HEK293 (cell line): ENCODE measurements at regions not wholly inside any gene's neighbourhood (a gene's known extent, or its start where the extent isn't known, plus 50 kb on each side); places are given as distances from the start of the nearest gene placed in this dataset.

ENCODE experiments used
- BCL11A ChIP-seq: fragments of 450-650 bp; formaldehyde crosslinking; IDR thresholded peaks from 2 replicates; pipeline ENCODE4 v1.5.1; 2016; ENCODE audit warnings: low read depth, missing biosample characterization, missing genetic modification characterization
- IKZF3 ChIP-seq: fragments of 450-650 bp; IDR thresholded peaks from 2 replicates; pipeline ENCODE4 v1.5.0; 2018; ENCODE audit warnings: missing biosample characterization, mild to moderate bottlenecking, missing genetic modification characterization, moderate library complexity
- KLF10 ChIP-seq: fragments of 450-650 bp; IDR thresholded peaks from 2 replicates; pipeline ENCODE4 v1.5.1; 2018; ENCODE audit warnings: missing biosample characterization, mild to moderate bottlenecking, missing genetic modification characterization
- KLF9 ChIP-seq: fragments of 450-650 bp; formaldehyde crosslinking; IDR thresholded peaks from 2 replicates; pipeline ENCODE4 v1.5.1; 2016; ENCODE audit warnings: missing biosample characterization, missing genetic modification characterization, low read depth
- RBAK ChIP-seq: fragments of 450-650 bp; formaldehyde crosslinking; IDR thresholded peaks from 2 replicates; pipeline ENCODE4 v1.5.1; 2016; ENCODE audit warnings: missing biosample characterization, missing genetic modification characterization
- YY1 ChIP-seq: fragments of 450-650 bp; formaldehyde crosslinking; IDR thresholded peaks from 2 replicates; pipeline ENCODE4 v1.5.1; 2018; ENCODE audit warnings: missing biosample characterization, missing genetic modification characterization
- ZBTB1 ChIP-seq: fragments of 450-650 bp; formaldehyde crosslinking; IDR thresholded peaks from 2 replicates; pipeline ENCODE4 v1.5.1; 2016; ENCODE audit warnings: missing biosample characterization, missing genetic modification characterization
- ZFP41 ChIP-seq: fragments of 450-650 bp; formaldehyde crosslinking; IDR thresholded peaks from 2 replicates; pipeline ENCODE4 v1.5.1; 2016; ENCODE audit warnings: missing biosample characterization, missing genetic modification characterization, borderline replicate concordance
- ZNF221 ChIP-seq: fragments of 450-650 bp; formaldehyde crosslinking; IDR thresholded peaks from 2 replicates; pipeline ENCODE4 v1.5.1; 2017; ENCODE audit warnings: missing biosample characterization, missing genetic modification characterization, borderline replicate concordance
- ZNF23 ChIP-seq: fragments of 450-650 bp; formaldehyde crosslinking; IDR thresholded peaks from 2 replicates; pipeline ENCODE4 v1.5.1; 2016; ENCODE audit warnings: missing biosample characterization, missing genetic modification characterization, borderline replicate concordance
- ZNF514 ChIP-seq: fragments of 450-650 bp; formaldehyde crosslinking; IDR thresholded peaks from 2 replicates; pipeline ENCODE4 v1.5.1; 2016; ENCODE audit warnings: missing biosample characterization, missing genetic modification characterization
- ZNF561 ChIP-seq: fragments of 450-650 bp; IDR thresholded peaks from 2 replicates; pipeline ENCODE4 v1.5.1; 2018; ENCODE audit warnings: missing biosample characterization, missing genetic modification characterization, borderline replicate concordance
- ZNF580 ChIP-seq: fragments of 450-650 bp; formaldehyde crosslinking; IDR thresholded peaks from 2 replicates; pipeline ENCODE4 v1.5.1; 2016; ENCODE audit warnings: missing biosample characterization, missing genetic modification characterization
- ZNF585B ChIP-seq: fragments of 450-650 bp; formaldehyde crosslinking; IDR thresholded peaks from 2 replicates; pipeline ENCODE4 v1.5.1; 2016; ENCODE audit warnings: missing biosample characterization, missing genetic modification characterization
- ZNF660 ChIP-seq: fragments of 450-650 bp; IDR thresholded peaks from 2 replicates; pipeline ENCODE4 v1.5.1; 2018; ENCODE audit warnings: missing biosample characterization, mild to moderate bottlenecking, missing genetic modification characterization
- ZNF664 ChIP-seq: fragments of 450-650 bp; formaldehyde crosslinking; IDR thresholded peaks from 2 replicates; pipeline ENCODE4 v1.5.1; 2016; ENCODE audit warnings: missing biosample characterization, missing genetic modification characterization
- ZNF704 ChIP-seq: fragments of 450-650 bp; formaldehyde crosslinking; IDR thresholded peaks from 2 replicates; pipeline ENCODE4 v1.5.1; 2016; ENCODE audit warnings: missing biosample characterization, missing genetic modification characterization
- TF ChIP-seq, protein P1 (sequence below): fragments of 450-650 bp; formaldehyde crosslinking; IDR thresholded peaks from 2 replicates; pipeline ENCODE4 v1.5.1; 2016; ENCODE audit warnings: missing biosample characterization, missing genetic modification characterization
- TF ChIP-seq, protein P2 (sequence below): fragments of 450-650 bp; formaldehyde crosslinking; IDR thresholded peaks from 2 replicates; pipeline ENCODE4 v1.5.1; 2016; ENCODE audit warnings: missing biosample characterization, missing genetic modification characterization
- TF ChIP-seq, protein P3 (sequence below): fragments of 450-650 bp; formaldehyde crosslinking; IDR thresholded peaks from 2 replicates; pipeline ENCODE4 v1.5.1; 2016; ENCODE audit warnings: missing biosample characterization, missing genetic modification characterization
- TF ChIP-seq, protein P4 (sequence below): fragments of 450-650 bp; formaldehyde crosslinking; IDR thresholded peaks from 2 replicates; pipeline ENCODE4 v1.5.1; 2016; ENCODE audit warnings: missing biosample characterization, missing genetic modification characterization, low read depth
- TF ChIP-seq, protein P5 (sequence below): fragments of 450-650 bp; formaldehyde crosslinking; IDR thresholded peaks from 2 replicates; pipeline ENCODE4 v1.5.1; 2016; ENCODE audit warnings: missing biosample characterization, missing genetic modification characterization

DNA sequence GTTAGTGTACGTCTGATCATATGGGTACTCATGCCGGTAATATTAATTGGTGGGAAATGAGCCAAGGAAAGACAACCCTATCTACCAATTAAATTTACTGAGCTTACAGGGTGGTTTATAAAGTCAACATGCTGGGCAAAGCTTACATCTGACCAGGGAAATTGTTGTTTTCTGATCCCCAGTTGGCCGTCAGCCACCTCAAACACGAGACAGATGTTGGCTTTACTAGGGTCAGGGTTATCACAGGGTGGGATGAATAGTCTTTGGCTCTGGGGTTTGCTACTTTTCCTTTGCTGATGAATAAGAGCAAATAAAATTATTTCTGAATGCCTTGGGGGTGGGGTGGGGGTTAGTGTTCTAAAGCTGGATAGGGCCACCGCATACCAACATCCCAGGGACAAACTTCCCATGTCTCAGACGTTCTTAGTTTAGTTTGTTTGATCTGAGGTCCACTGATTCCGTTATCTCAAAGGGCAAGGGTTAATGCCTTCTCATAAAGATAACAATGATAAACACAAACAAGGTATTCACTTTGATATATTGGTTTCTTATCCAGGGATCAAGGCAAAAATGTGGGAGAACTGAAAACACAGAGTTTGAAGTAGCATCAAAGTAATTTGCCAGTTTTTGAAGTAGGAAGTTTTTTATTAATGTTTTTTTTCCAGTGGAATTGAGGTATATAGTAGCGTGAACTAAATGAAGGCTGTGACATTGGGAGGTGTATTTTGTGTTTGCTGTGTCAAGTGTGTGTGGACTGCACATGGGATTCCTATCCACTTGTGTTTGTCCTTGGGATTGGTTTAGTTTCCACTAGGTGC, 109.1 kb upstream of the RPS23 start (continued):
- TF ChIP-seq, protein P1, sequence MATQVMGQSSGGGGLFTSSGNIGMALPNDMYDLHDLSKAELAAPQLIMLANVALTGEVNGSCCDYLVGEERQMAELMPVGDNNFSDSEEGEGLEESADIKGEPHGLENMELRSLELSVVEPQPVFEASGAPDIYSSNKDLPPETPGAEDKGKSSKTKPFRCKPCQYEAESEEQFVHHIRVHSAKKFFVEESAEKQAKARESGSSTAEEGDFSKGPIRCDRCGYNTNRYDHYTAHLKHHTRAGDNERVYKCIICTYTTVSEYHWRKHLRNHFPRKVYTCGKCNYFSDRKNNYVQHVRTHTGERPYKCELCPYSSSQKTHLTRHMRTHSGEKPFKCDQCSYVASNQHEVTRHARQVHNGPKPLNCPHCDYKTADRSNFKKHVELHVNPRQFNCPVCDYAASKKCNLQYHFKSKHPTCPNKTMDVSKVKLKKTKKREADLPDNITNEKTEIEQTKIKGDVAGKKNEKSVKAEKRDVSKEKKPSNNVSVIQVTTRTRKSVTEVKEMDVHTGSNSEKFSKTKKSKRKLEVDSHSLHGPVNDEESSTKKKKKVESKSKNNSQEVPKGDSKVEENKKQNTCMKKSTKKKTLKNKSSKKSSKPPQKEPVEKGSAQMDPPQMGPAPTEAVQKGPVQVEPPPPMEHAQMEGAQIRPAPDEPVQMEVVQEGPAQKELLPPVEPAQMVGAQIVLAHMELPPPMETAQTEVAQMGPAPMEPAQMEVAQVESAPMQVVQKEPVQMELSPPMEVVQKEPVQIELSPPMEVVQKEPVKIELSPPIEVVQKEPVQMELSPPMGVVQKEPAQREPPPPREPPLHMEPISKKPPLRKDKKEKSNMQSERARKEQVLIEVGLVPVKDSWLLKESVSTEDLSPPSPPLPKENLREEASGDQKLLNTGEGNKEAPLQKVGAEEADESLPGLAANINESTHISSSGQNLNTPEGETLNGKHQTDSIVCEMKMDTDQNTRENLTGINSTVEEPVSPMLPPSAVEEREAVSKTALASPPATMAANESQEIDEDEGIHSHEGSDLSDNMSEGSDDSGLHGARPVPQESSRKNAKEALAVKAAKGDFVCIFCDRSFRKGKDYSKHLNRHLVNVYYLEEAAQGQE = peak; percentile 25; the same call in 1 of the 2 replicates
- TF ChIP-seq ZNF561 = peak; percentile 45; the same call in 1 of the 2 replicates
- peak; percentile 64 for TF ChIP-seq ZNF580 (tag by site-specific recombination)
- TF ChIP-seq, protein P2, sequence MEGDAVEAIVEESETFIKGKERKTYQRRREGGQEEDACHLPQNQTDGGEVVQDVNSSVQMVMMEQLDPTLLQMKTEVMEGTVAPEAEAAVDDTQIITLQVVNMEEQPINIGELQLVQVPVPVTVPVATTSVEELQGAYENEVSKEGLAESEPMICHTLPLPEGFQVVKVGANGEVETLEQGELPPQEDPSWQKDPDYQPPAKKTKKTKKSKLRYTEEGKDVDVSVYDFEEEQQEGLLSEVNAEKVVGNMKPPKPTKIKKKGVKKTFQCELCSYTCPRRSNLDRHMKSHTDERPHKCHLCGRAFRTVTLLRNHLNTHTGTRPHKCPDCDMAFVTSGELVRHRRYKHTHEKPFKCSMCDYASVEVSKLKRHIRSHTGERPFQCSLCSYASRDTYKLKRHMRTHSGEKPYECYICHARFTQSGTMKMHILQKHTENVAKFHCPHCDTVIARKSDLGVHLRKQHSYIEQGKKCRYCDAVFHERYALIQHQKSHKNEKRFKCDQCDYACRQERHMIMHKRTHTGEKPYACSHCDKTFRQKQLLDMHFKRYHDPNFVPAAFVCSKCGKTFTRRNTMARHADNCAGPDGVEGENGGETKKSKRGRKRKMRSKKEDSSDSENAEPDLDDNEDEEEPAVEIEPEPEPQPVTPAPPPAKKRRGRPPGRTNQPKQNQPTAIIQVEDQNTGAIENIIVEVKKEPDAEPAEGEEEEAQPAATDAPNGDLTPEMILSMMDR (tag by site-specific recombination) = 0 out of 2 replicates have a peak, but pooled peaks have one; percentile 26
- TF ChIP-seq ZNF660 (tag by site-specific recombination) = no peak
- no peak for TF ChIP-seq RBAK
- no peak for TF ChIP-seq ZNF514 (tag by site-specific recombination)
- TF ChIP-seq ZNF221 (tag by site-specific recombination) = 0 out of 2 replicates have a peak, but pooled peaks have one; percentile 40
- no peak for TF ChIP-seq ZNF23 (tag by site-specific recombination)
- 0 out of 2 replicates have a peak, but pooled peaks have one; percentile 50 for TF ChIP-seq IKZF3 (tag by site-specific recombination)
- TF ChIP-seq KLF10 (tag by site-specific recombination) = peak; percentile 74
- 0 out of 2 replicates have a peak, but pooled peaks have one; percentile 2 for TF ChIP-seq YY1
- TF ChIP-seq, protein P3, sequence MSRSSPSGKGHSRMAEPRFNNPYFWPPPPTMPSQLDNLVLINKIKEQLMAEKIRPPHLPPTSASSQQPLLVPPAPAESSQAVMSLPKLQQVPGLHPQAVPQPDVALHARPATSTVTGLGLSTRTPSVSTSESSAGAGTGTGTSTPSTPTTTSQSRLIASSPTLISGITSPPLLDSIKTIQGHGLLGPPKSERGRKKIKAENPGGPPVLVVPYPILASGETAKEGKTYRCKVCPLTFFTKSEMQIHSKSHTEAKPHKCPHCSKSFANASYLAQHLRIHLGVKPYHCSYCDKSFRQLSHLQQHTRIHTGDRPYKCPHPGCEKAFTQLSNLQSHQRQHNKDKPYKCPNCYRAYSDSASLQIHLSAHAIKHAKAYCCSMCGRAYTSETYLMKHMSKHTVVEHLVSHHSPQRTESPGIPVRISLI = no peak; the same call in 1 of the 2 replicates
- TF ChIP-seq KLF9 (tag by site-specific recombination) = no peak
- no peak; the same call in 1 of the 2 replicates for TF ChIP-seq BCL11A (tag by site-specific recombination)
- 0 out of 2 replicates have a peak, but pooled peaks have one; percentile 6 for TF ChIP-seq ZNF664 (tag by site-specific recombination)
- no peak for TF ChIP-seq ZBTB1
- TF ChIP-seq ZFP41 (tag by site-specific recombination) = no peak
- no peak for TF ChIP-seq ZNF704 (tag by site-specific recombination)
- TF ChIP-seq, protein P4, sequence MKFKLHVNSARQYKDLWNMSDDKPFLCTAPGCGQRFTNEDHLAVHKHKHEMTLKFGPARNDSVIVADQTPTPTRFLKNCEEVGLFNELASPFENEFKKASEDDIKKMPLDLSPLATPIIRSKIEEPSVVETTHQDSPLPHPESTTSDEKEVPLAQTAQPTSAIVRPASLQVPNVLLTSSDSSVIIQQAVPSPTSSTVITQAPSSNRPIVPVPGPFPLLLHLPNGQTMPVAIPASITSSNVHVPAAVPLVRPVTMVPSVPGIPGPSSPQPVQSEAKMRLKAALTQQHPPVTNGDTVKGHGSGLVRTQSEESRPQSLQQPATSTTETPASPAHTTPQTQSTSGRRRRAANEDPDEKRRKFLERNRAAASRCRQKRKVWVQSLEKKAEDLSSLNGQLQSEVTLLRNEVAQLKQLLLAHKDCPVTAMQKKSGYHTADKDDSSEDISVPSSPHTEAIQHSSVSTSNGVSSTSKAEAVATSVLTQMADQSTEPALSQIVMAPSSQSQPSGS (tag by site-specific recombination) = peak; percentile 32; the same call in 1 of the 2 replicates
- no peak for TF ChIP-seq ZNF585B (tag by site-specific recombination)
- TF ChIP-seq, protein P5, sequence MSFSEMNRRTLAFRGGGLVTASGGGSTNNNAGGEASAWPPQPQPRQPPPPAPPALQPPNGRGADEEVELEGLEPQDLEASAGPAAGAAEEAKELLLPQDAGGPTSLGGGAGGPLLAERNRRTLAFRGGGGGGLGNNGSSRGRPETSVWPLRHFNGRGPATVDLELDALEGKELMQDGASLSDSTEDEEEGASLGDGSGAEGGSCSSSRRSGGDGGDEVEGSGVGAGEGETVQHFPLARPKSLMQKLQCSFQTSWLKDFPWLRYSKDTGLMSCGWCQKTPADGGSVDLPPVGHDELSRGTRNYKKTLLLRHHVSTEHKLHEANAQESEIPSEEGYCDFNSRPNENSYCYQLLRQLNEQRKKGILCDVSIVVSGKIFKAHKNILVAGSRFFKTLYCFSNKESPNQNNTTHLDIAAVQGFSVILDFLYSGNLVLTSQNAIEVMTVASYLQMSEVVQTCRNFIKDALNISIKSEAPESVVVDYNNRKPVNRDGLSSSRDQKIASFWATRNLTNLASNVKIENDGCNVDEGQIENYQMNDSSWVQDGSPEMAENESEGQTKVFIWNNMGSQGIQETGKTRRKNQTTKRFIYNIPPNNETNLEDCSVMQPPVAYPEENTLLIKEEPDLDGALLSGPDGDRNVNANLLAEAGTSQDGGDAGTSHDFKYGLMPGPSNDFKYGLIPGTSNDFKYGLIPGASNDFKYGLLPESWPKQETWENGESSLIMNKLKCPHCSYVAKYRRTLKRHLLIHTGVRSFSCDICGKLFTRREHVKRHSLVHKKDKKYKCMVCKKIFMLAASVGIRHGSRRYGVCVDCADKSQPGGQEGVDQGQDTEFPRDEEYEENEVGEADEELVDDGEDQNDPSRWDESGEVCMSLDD = no peak
